NB4 (cell line): ENCODE measurements at regions not wholly inside any gene's neighbourhood (a gene's known extent, or its start where the extent isn't known, plus 50 kb on each side); places are given as distances from the start of the nearest gene placed in this dataset.
A peak's percentile ranks its signal among the peaks of the same experiment; 100 is the strongest.
"Not testable (repeated sequence)": the region's sequence is repeated elsewhere in the genome, so short reads cannot be mapped to it uniquely, and the experiment has no call there.

Source experiments
- DNase-seq: peaks from one replicate; pipeline ENCODE4 v3.0.0; 2010; ENCODE audit warnings: low read depth
- H3K4me3 ChIP-seq: one replicate; pipeline ENCODE4 v1.5.1; 2011; ENCODE audit warnings: mild to moderate bottlenecking, low read depth, low read length, moderate library complexity
- MYC ChIP-seq: IDR thresholded peaks from 2 replicates; pipeline ENCODE4 v1.6.1; 2011; ENCODE audit warnings: low read depth, low read length
- POLR2A ChIP-seq: IDR thresholded peaks from 2 replicates; pipeline ENCODE4 v1.6.1; 2011; ENCODE audit warnings: mild to moderate bottlenecking; ENCODE audit not compliant: insufficient read length; ENCODE audit errors: extremely low read depth
- TF ChIP-seq, protein P1 (sequence below): IDR thresholded peaks from 2 replicates; pipeline ENCODE4 v1.6.1; 2011; ENCODE audit warnings: low read depth, low read length
- TF ChIP-seq, protein P2 (sequence below): IDR thresholded peaks from one replicate; pipeline ENCODE4 v1.5.1; 2012; ENCODE audit warnings: low read depth, low read length

DNA sequence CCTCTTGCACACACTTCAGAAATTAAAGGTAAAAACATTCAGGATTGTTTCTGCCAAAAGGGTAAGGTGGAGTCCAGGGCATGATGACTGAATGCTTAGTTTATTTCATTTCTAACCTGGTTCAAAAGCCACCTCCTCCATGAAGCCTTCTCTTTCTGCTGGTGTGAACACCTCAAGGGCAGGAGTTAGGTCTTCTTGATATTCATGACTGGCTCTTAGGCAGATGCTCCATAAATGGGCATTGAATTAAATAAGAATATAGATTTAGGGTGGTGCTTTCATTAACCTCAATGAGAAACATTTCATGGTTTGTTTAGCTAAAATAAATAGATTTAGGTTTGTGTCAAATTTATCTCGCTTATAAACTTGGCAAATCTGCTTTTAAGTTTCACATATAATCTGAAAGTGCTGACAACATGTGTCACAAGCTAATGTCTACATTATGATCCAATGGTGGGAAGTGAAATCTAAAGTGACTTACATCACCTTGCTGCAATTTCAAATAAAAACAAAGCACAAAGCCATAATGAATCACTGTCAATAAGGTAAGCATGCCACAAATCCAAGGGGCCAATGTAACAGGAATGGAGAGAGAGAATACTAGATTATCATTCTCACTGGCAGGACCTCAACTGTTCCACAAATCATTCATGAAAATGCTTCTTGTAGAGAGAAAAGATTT lies 72.7 kb upstream of the GRIP1 start:
- no peak for DNase-seq
- H3K4me3 ChIP-seq, result no peak overlapping the region
- TF ChIP-seq, protein P1, sequence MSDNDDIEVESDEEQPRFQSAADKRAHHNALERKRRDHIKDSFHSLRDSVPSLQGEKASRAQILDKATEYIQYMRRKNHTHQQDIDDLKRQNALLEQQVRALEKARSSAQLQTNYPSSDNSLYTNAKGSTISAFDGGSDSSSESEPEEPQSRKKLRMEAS, result no peak
- TF ChIP-seq, protein P2, sequence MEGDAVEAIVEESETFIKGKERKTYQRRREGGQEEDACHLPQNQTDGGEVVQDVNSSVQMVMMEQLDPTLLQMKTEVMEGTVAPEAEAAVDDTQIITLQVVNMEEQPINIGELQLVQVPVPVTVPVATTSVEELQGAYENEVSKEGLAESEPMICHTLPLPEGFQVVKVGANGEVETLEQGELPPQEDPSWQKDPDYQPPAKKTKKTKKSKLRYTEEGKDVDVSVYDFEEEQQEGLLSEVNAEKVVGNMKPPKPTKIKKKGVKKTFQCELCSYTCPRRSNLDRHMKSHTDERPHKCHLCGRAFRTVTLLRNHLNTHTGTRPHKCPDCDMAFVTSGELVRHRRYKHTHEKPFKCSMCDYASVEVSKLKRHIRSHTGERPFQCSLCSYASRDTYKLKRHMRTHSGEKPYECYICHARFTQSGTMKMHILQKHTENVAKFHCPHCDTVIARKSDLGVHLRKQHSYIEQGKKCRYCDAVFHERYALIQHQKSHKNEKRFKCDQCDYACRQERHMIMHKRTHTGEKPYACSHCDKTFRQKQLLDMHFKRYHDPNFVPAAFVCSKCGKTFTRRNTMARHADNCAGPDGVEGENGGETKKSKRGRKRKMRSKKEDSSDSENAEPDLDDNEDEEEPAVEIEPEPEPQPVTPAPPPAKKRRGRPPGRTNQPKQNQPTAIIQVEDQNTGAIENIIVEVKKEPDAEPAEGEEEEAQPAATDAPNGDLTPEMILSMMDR, result no peak
- TF ChIP-seq MYC (no peak), POLR2A (no peak)

DNA sequence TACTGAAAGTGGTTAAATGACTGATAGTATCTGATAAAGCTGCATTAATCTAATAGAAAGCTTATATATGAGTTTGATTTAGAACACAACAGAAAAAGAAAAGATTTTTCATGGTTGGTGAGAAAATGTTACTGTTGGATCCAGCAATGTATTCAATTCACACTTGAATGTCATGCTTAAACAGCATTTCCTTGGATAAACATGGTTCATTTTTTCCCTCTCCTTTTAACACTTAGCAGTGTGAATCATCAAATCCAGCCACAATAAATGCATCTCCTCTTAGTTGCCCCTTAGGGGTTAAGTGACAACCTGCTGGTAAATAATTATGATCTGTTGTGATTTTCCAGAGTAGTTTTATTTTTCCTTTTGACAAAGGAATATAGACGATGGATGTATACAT lies 74.9 kb upstream of the GRIP1 start:
- no peak overlapping the region for H3K4me3 ChIP-seq
- no peak for TF ChIP-seq MYC
- TF ChIP-seq, protein P1, result no peak
- TF ChIP-seq POLR2A, result no peak
- TF ChIP-seq, protein P2, result no peak
- DNase-seq, result no peak

- peak; percentile 24 for DNase-seq
- TF ChIP-seq MYC (no peak), POLR2A (no peak)
- TF ChIP-seq, protein P1, result no peak
- TF ChIP-seq, protein P2, result no peak
- H3K4me3 ChIP-seq, result no peak overlapping the region
These were observed 77.0 kb upstream of the GRIP1 start for GRCh38 chr12:66755727-66756395.

- no peak for DNase-seq
- no peak overlapping the region for H3K4me3 ChIP-seq
- TF ChIP-seq, protein P1, result no peak
- TF ChIP-seq, protein P2, result no peak
- no peak for TF ChIP-seq POLR2A
- no peak for TF ChIP-seq MYC
These were observed 77.8 kb upstream of the GRIP1 start for GRCh38 chr12:66756631-66757030.

GRCh38 chr12:66760122-66760521 lies 81.2 kb upstream of the GRIP1 start:
- DNase-seq, H3K4me3 ChIP-seq: not testable (repeated sequence)

DNA sequence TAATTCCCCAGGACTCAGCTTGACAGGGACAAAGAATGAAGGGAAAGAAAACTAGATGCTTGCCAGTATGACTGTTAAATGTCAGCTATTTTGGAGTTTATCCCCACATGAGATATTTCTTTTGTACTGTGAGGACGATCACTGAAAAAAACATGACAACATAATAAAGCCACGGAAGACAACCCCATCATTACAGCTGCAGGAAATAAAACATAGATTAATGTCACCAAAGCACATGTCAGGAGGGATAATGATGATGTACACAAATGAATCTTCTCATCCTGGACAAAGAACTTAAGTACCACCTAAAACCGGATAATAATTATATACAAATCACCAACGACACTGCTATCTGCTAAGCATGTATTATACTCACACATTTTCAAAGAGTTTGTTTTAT lies 84.6 kb upstream of the GRIP1 start:
- H3K4me3 ChIP-seq, result no peak overlapping the region
- TF ChIP-seq, protein P1, result no peak
- TF ChIP-seq, protein P2, result no peak
- TF ChIP-seq POLR2A, result no peak
- no peak for TF ChIP-seq MYC
- no peak for DNase-seq
